Mucosa of rectum (tissue), 2 donors: ENCODE measurements at regions not wholly inside any gene's neighbourhood (a gene's known extent, or its start where the extent isn't known, plus 50 kb on each side); places are given as distances from the start of the nearest gene placed in this dataset.
"Not testable (repeated sequence)": the region's sequence is repeated elsewhere in the genome, so short reads cannot be mapped to it uniquely, and the experiment has no call there.

Experiments
- H3K27ac ChIP-seq, 2 donors: one replicate each; pipeline ENCODE4 v1.7.0; 2013; ENCODE audit warnings: inconsistent platforms in 2 of 2, low read depth in 2 of 2, low read length in 2 of 2
- H3K27me3 ChIP-seq, 2 donors: one replicate each; pipeline ENCODE4 v1.7.0; 2013; ENCODE audit warnings: low read length in 2 of 2; ENCODE audit not compliant: control insufficient read depth in 2 of 2, insufficient read depth in 2 of 2
- H3K36me3 ChIP-seq, 2 donors: one replicate each; pipeline ENCODE4 v1.7.0; 2013; ENCODE audit warnings: low read length in 2 of 2; ENCODE audit not compliant: control insufficient read depth in 2 of 2, insufficient read depth in 2 of 2
- H3K4me1 ChIP-seq, 2 donors: one replicate each; pipeline ENCODE4 v1.7.0; 2013; ENCODE audit warnings: low read length in 2 of 2, mild to moderate bottlenecking in 1 of 2; ENCODE audit not compliant: control insufficient read depth in 2 of 2, insufficient read depth in 2 of 2
- H3K4me3 ChIP-seq, 2 donors: one replicate each; pipeline ENCODE4 v1.7.0; 2013; ENCODE audit warnings: low read length in 2 of 2
- H3K9ac ChIP-seq, 2 donors: one replicate each; pipeline ENCODE4 v1.7.0; 2013; ENCODE audit warnings: low read length in 2 of 2, low read depth in 1 of 2, mild to moderate bottlenecking in 1 of 2
- H3K9me3 ChIP-seq, 2 donors: one replicate each; pipeline ENCODE4 v1.7.0; 2013; ENCODE audit warnings: low read length in 2 of 2; ENCODE audit not compliant: control insufficient read depth in 2 of 2
- donor health status: healthy.
- donor health status: Normal muscosa, but diverticular disease.

DNA sequence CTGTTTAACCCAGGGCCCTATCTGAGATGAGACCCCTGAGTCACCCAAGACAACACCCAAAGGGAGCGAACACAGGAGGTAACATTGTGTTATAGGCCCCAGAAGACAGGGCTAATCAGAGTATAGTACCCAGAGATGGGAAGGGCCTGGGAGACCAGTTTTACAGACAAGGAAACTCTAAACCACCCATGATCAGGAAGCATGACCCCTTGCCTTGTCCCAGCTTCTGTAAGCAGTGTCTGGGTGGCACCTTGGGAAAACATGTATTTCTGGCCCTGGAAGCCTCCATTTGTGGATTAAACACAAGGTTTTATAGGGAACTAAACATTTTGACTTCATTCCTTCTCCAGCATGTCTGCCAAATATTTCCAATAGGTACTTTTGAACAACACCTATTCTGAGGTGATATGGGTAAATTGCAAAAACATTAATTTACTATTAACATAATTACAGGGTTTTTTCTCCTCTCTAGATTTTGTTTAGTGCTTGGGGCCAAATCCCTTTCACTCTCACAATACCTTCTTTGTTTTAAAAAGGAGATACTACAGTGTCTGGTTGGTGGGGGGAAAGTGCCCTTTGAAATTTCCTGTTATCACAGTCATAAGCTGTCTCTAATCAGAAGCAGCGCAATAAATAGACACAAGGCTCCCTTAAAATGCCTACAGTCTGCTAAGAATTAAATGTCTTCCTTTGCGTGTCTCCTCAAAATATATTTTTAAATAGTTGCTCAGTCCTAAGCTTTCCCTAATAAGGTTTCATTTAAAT lies 341.1 kb downstream of the BCL11A start:
- Histone ChIP-seq H3K4me3 (no peak overlapping the region), H3K4me1 (peaks cover 18 to 35% of the 10 kb centered on the region in 2 donors), H3K27ac (no peak overlapping the region), H3K9me3 (no peaks in the 10 kb centered on the region), H3K9ac (no peak overlapping the region), H3K36me3 (no peaks in the 10 kb centered on the region), H3K27me3 (no peaks in the 10 kb centered on the region)

DNA sequence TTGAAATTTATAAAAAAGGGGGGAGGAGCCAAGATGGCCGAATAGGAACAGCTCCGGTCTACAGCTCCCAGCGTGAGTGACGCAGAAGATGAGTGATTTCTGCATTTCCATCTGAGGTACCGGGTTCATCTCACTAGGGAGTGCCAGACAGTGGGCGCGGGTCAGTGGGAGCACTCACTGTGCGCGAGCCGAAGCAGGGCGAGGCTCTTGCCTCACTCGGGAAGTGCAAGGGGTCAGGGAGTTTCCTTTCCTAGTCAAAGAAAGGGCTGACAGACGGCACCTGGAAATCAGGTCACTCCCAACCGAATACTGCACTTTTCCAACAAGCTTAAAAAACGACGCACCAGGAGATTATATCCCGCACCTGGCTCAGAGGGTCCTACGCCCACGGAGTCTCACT lies 364.4 kb downstream of the BCL11A start:
- not testable (repeated sequence) for H3K27me3 ChIP-seq, H3K36me3 ChIP-seq

DNA sequence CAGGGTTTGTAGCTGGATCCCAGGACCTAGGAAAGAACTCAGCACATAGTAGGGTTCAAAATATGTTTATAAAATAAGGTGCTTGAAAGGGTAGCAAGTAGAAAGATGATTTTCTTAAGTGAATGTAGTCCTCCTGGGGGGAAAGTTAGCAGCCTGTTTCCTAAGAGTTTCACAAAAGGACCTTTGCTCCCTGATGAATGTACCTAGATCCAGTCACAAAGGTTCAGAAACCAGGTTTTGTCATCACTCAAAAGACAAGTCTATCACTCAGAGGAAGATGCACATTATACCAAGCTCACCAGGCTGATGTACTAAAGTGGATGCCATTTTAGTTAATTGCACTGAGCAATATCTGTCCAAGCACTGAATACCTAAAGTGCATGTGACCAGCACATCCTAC lies 378.2 kb downstream of the BCL11A start:
- Histone ChIP-seq H3K4me1 (no peaks in the 10 kb centered on the region), H3K36me3 (no peaks in the 10 kb centered on the region), H3K9me3 (no peaks in the 10 kb centered on the region), H3K27me3 (no peaks in the 10 kb centered on the region), H3K27ac (no peak overlapping the region), H3K9ac (no peak overlapping the region), H3K4me3 (no peak overlapping the region)

More for the DNA sequence above, 364.4 kb downstream of the BCL11A start:
- not testable (repeated sequence) for H3K4me1 ChIP-seq, H3K4me3 ChIP-seq, H3K9me3 ChIP-seq, H3K9ac ChIP-seq, H3K27ac ChIP-seq

DNA sequence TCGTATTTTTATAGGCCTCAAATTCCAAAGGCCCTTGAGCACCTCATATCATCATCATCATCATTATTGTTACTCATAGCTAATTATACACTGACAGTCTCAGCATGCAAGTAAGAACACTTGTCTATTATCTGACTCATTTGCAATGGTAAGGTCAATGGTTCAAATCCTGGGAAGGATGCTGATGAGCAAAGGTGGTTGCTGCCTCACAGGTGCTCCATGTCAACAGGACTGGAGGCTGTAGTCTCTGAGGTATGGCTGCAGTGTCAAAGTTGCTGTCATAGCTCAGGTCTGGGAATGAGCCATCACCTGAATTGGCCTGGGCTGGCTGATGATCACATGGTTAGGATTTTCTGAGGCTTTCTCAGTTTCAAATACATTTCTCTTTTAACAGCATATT lies 379.3 kb downstream of the BCL11A start:
- no peak overlapping the region for H3K9ac ChIP-seq
- no peaks in the 10 kb centered on the region for H3K9me3 ChIP-seq
- H3K36me3 ChIP-seq, result no peaks in the 10 kb centered on the region
- H3K4me3 ChIP-seq, result no peak overlapping the region
- no peak overlapping the region for H3K27ac ChIP-seq
- H3K27me3 ChIP-seq, result no peaks in the 10 kb centered on the region
- H3K4me1 ChIP-seq, result no peaks in the 10 kb centered on the region

DNA sequence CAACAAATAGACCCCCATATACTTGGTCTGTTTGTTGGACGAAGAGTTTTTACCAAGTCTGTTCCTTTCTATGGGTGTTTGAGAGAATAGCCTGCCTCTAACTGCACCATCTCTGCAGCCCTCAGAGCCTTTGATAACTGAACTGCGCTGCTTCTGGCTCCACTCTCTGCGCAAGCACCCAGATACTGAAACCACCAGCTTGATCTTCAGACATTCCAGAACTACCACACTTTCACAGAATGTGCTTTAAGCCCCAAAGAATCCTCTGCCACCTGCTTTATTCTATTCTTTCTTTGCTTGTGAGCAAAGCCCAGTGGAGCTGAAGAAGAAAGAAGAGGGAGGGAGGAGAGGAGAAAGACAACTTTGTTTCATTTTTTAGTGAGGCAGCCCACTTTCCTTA lies 380.7 kb downstream of the BCL11A start:
- no peaks in the 10 kb centered on the region for H3K9me3 ChIP-seq

DNA sequence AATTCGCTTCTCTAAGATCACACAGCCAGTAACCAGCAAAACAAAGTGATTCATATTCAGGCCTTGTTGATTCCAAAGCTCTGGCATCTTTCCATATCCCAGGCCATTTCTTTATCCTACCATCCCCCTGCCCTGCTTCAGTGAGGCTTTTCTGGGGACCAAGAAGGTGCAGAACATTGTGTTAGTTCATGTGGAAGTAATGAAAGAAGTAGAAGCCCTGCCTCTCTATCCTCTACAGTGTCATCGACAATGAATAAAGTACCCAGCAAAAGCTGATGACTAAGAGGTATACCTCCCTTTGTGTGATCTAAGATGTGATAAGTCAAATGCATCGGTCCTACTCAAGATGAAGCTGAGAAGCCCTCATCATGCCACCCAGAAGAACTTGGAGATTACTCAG lies 383.2 kb downstream of the BCL11A start:
- no peaks in the 10 kb centered on the region for H3K36me3 ChIP-seq
- H3K27me3 ChIP-seq, result no peaks in the 10 kb centered on the region
- H3K4me1 ChIP-seq, result no peaks in the 10 kb centered on the region
- H3K9me3 ChIP-seq, result no peaks in the 10 kb centered on the region
- H3K27ac ChIP-seq, result no peak overlapping the region
- H3K4me3 ChIP-seq, result no peak overlapping the region
- no peak overlapping the region for H3K9ac ChIP-seq

More for the DNA sequence above, 380.7 kb downstream of the BCL11A start:
- no peak overlapping the region for H3K9ac ChIP-seq
- no peaks in the 10 kb centered on the region for H3K27me3 ChIP-seq
- H3K4me3 ChIP-seq, result no peak overlapping the region
- H3K27ac ChIP-seq, result no peak overlapping the region
- no peaks in the 10 kb centered on the region for H3K36me3 ChIP-seq
- no peaks in the 10 kb centered on the region for H3K4me1 ChIP-seq

DNA sequence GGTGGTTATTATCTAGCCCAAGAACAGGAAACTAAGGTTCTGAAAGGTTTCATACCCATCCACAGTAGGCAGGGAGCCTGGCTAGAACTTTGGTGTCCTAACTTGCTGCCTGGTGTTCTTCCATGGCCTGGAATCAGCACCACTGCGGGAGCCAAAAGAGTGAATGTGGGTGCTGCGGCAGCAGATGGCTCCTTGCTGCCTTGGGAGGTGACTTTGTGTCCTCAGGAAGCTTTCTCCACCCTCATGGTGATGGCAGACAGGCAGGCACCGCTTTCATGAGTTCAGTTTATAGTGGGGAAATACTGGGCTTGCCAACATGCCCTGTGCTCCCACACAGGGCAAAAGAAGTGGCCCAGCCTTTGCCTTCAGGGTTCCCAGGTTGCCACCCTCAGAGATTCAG lies 385.2 kb downstream of the BCL11A start:
- Histone ChIP-seq H3K27me3 (no peaks in the 10 kb centered on the region), H3K4me1 (no peaks in the 10 kb centered on the region), H3K27ac (no peak overlapping the region), H3K9ac (no peak overlapping the region), H3K9me3 (no peaks in the 10 kb centered on the region), H3K4me3 (no peak overlapping the region), H3K36me3 (no peaks in the 10 kb centered on the region)

DNA sequence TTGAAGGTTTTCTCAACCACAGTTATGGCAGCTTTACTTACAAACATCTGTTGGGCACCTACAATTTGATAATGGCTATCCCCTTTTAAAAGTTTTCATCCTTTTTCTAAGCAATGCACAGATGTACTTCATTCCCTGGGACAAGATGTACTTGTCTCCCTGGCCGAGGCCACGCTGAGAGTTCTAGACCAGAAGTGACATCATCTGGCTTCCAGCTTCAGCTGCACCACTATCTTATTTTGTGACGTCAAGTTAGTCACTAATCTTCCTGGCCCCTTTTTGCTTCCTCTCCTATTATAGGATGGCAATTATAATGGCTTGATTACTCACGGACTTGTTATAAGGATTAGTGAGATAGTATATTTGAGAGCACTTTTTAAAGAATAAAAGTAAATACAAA lies 386.4 kb downstream of the BCL11A start:
- Histone ChIP-seq H3K4me3 (no peak overlapping the region), H3K4me1 (no peaks in the 10 kb centered on the region), H3K9ac (no peak overlapping the region), H3K27ac (no peak overlapping the region), H3K9me3 (no peaks in the 10 kb centered on the region), H3K36me3 (no peaks in the 10 kb centered on the region), H3K27me3 (no peaks in the 10 kb centered on the region)

DNA sequence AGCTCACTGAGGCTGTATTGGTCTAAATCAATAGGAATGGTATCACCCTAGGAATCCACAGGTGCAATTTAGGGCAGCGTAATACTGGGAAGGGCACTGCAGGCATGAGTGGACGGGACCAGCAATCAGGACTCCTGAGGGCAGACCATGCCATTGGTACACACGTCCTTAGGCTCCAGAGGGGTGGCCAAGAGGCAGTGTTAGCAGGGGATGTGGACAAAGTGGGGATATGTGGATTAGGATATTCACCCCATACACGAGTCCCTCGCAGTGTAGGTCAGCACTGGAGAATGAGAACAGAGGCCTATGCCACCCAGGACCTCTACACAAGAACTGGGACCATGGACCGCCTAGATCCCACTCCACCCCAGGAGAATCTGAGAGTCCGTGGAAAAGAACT lies 389.8 kb downstream of the BCL11A start:
- Histone ChIP-seq H3K4me1 (no peaks in the 10 kb centered on the region), H3K9ac (no peak overlapping the region), H3K4me3 (no peak overlapping the region), H3K9me3 (no peaks in the 10 kb centered on the region), H3K27me3 (no peaks in the 10 kb centered on the region), H3K27ac (no peak overlapping the region), H3K36me3 (no peaks in the 10 kb centered on the region)

DNA sequence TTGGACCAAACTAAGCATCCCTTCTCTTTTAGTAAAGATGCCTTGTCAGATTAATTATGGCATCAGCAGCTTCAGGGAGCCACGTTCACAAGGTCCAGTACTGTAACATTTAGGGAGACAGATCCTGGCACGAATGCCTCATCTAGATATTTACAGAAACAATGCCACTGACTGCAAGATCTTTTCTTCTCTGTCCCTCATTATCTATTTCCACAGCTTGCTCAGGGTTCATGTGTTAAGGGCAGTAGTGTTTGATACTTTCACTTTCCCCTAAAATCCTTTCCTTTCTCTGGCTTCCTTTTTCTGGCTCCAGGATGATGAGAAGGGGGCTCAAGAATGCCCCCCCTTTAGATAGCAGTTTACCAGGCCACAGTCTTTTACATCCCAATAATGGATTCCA lies 393.9 kb downstream of the BCL11A start:
- Histone ChIP-seq H3K27me3 (no peaks in the 10 kb centered on the region), H3K4me3 (no peak overlapping the region), H3K4me1 (no peaks in the 10 kb centered on the region), H3K36me3 (no peaks in the 10 kb centered on the region), H3K27ac (no peak overlapping the region), H3K9ac (no peak overlapping the region), H3K9me3 (no peaks in the 10 kb centered on the region)

DNA sequence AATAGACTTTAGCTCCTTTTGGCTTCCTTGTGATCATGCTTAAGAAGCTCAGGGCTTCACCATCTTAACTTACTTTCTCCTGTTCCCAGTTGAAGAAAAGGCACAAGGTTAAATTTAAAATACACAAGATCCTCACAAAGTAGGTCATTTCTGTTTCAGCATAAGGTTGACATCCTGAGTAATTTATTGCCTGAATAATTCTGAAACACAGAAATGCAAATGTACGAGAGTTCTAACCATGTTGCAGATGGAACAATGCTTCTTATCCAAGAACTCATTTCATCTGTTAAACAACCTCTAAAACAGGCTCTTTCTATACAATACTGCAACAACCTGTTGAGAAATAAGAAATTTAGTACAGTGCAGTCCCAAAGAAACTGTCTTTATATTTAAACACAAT lies 395.2 kb downstream of the BCL11A start:
- Histone ChIP-seq H3K36me3 (no peaks in the 10 kb centered on the region), H3K27ac (no peak overlapping the region), H3K27me3 (no peaks in the 10 kb centered on the region), H3K4me3 (no peak overlapping the region), H3K9ac (no peak overlapping the region), H3K4me1 (no peaks in the 10 kb centered on the region), H3K9me3 (no peaks in the 10 kb centered on the region)
